HEK293T (cell line): ENCODE measurements at regions not wholly inside any gene's neighbourhood (a gene's known extent, or its start where the extent isn't known, plus 50 kb on each side); places are given as distances from the start of the nearest gene placed in this dataset.

ENCODE experiments used
- ARNT ChIP-seq: fragments of 450-650 bp; IDR thresholded peaks from 2 replicates; pipeline ENCODE4 v1.6.1; 2017; ENCODE audit warnings: mild to moderate bottlenecking
- BHLHE40 ChIP-seq: fragments of 450-650 bp; IDR thresholded peaks from 2 replicates; pipeline ENCODE4 v1.6.1; 2016; ENCODE audit warnings: mild to moderate bottlenecking, moderate library complexity, borderline replicate concordance
- CTBP1 ChIP-seq: fragments of 450-650 bp; IDR thresholded peaks from 2 replicates; pipeline ENCODE4 v1.6.1; 2016; ENCODE audit warnings: borderline replicate concordance
- ELF4 ChIP-seq: fragments of 450-650 bp; IDR thresholded peaks from 2 replicates; pipeline ENCODE4 v1.6.1; 2017; ENCODE audit warnings: antibody characterized with exemption
- FOXA1 ChIP-seq: fragments of 450-650 bp; IDR thresholded peaks from 2 replicates; pipeline ENCODE4 v1.6.1; 2016; ENCODE audit warnings: mild to moderate bottlenecking
- FOXK2 ChIP-seq: fragments of 450-650 bp; IDR thresholded peaks from 2 replicates; pipeline ENCODE4 v1.6.1; 2016; ENCODE audit warnings: mild to moderate bottlenecking
- FOXM1 ChIP-seq: fragments of 450-650 bp; IDR thresholded peaks from 2 replicates; pipeline ENCODE4 v1.6.1; 2017; ENCODE audit warnings: mild to moderate bottlenecking, borderline replicate concordance
- HDGF ChIP-seq: fragments of 450-650 bp; IDR thresholded peaks from 2 replicates; pipeline ENCODE4 v1.6.1; 2017; ENCODE audit warnings: antibody characterized with exemption, borderline replicate concordance
- L3MBTL2 ChIP-seq: fragments of 450-650 bp; conservative IDR thresholded peaks from 2 replicates; pipeline ENCODE4 v1.6.1; 2016; ENCODE audit warnings: mild to moderate bottlenecking
- NFRKB ChIP-seq: fragments of 450-650 bp; IDR thresholded peaks from 2 replicates; pipeline ENCODE4 v1.6.1; 2016; ENCODE audit warnings: mild to moderate bottlenecking, moderate library complexity
- SP1 ChIP-seq: fragments of 450-650 bp; IDR thresholded peaks from 2 replicates; pipeline ENCODE4 v1.6.1; 2017
- SUZ12 ChIP-seq: fragments of 450-650 bp; IDR thresholded peaks from 2 replicates; pipeline ENCODE4 v1.6.1; 2016; ENCODE audit warnings: mild to moderate bottlenecking
- TARDBP ChIP-seq: fragments of 450-650 bp; IDR thresholded peaks from 2 replicates; pipeline ENCODE4 v1.6.1; 2016
- ZNF384 ChIP-seq: fragments of 450-650 bp; IDR thresholded peaks from 2 replicates; pipeline ENCODE4 v1.6.1; 2016

DNA sequence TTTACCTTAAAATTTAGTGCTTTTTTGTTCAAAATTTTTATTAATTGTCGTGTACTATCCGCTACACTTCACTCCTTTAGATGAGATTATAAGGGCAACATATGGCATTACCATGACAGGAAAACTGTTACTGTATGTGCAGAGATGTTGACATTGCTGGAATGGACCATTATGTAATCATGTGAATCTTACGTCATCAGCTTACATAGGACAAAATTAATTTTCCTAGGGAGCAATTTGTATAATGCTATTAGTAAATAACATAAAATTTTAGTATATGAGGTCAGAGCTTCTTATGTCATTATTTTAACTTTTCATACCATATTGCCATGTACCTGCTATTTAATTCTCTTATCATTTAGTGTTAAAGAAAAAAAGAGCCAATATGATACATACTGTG is 110.4 kb upstream of the KLHL1 start:
- TF ChIP-seq FOXM1 (no peak), BHLHE40 (no peak), ARNT (no peak), NFRKB (no peak), SP1 (no peak), L3MBTL2 (no peak), ZNF384 (no peak), SUZ12 (no peak), HDGF (no peak), FOXK2 (no peak), CTBP1 (no peak), FOXA1 (no peak), TARDBP (no peak), ELF4 (no peak)
